ENCODE measurements at regions not wholly inside any gene's neighbourhood (a gene's known extent, or its start where the extent isn't known, plus 50 kb on each side); places are given as distances from the start of the nearest gene placed in this dataset.

DNA sequence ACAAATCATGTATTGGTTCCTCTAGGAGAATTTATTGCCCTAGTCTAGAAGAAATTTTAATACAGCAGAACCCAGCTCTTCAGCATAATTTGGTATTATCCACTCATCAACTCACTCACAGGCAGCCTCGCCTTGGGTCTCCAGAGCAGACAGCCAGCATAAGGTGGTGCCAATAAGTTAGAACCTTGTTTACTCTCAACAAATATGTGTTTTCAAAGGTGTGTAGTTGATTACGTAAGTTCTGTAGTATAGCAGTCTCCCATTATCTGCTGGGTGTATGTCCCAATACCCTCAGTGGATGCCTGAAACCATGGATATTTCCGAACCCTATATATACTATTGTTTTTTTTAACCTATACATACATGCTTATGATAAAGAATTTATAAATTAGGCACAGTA is 522.5 kb upstream of the LRRN3 start:
- ATAC-seq (no peak), DNase-seq (no peak), FAIRE-seq (no peak)
- H3K4me3 ChIP-seq = no peak overlapping the region
- TF ChIP-seq, protein P1, sequence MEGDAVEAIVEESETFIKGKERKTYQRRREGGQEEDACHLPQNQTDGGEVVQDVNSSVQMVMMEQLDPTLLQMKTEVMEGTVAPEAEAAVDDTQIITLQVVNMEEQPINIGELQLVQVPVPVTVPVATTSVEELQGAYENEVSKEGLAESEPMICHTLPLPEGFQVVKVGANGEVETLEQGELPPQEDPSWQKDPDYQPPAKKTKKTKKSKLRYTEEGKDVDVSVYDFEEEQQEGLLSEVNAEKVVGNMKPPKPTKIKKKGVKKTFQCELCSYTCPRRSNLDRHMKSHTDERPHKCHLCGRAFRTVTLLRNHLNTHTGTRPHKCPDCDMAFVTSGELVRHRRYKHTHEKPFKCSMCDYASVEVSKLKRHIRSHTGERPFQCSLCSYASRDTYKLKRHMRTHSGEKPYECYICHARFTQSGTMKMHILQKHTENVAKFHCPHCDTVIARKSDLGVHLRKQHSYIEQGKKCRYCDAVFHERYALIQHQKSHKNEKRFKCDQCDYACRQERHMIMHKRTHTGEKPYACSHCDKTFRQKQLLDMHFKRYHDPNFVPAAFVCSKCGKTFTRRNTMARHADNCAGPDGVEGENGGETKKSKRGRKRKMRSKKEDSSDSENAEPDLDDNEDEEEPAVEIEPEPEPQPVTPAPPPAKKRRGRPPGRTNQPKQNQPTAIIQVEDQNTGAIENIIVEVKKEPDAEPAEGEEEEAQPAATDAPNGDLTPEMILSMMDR (IDR thresholded peaks at IDR 0.05) = no peak
- H3K27me3 ChIP-seq = no peaks in the 10 kb centered on the region
- no peak overlapping the region for H3K27ac ChIP-seq
- intact Hi-C loops (cut with DNase I) = no loop called here
- H3K36me3 ChIP-seq = no peaks in the 10 kb centered on the region
- H3K4me1 ChIP-seq = no peaks in the 10 kb centered on the region
- H3K9me3 ChIP-seq = no peaks in the 10 kb centered on the region
- 65 to 66% methylated on average over 3 of the region's 3 CpGs for WGBS, 2 donors

DNA sequence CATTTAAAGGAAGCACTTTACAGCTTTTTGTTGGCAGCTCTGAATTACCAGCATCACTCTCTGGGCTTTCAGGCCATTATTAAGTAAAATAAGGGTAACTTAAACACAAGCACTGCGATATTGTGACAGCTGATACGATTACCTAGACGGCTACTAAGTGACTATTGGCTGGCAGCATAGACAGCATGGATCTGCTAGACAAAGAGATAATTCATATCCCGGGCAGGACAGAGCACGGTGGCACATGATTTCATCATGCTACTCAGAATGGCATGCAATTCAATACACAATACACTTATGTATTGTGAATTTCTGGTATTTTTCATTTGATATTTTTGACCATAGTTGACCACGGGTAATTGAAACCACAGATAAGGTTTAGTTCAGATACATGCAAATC is 522.0 kb upstream of the LRRN3 start:
- Histone ChIP-seq H3K9me3 (no peaks in the 10 kb centered on the region), H3K4me1 (no peaks in the 10 kb centered on the region), H3K27me3 (no peaks in the 10 kb centered on the region), H3K27ac (no peak overlapping the region), H3K36me3 (no peaks in the 10 kb centered on the region), H3K4me3 (no peak overlapping the region)
- no peak for FAIRE-seq
- intact Hi-C loops (cut with DNase I) = no loop called here
- no peak for DNase-seq
- TF ChIP-seq, protein P1 (IDR thresholded peaks at IDR 0.05) = no peak
- ATAC-seq = no peak
- WGBS, 2 donors = 36 to 46% methylated on average over 6 of the region's 6 CpGs

DNA sequence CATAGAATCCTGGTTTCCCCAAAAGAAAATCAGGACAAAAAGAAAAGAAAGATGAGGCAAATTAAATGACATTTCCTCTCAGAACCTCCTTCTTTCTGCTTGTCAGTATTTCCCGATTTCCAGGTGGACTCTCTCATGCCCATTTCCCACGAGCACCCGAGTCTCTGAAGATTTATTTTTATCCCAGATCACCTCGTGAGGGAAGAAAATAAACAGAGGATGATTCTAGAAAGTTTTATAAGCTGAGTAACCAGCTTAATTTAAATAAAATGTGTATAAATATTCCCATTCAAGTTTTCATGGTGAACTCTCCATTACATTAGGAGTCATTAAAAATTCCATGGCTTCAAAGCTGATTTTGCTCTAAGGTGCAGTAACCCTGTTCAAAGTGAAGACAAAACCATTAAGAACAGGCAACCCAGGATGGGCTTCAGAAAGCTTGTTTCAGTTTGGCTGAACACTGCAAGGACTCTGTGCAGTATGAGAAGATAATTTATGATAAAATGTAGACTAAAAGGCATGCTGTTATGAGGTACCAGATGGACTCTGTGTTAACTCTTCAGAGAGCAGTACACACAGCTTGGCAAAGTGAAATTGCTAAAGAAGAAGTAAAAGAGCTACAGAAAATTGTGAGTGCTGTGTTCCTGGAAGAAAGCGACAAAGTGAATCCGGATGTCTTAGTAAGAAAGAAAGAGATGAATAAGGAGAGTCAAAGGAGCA is 521.3 kb upstream of the LRRN3 start:
- WGBS, 2 donors = 59 to 63% methylated on average over 6 of the region's 6 CpGs
- FAIRE-seq = no peak
- intact Hi-C loops (cut with DNase I) = no loop called here

DNA sequence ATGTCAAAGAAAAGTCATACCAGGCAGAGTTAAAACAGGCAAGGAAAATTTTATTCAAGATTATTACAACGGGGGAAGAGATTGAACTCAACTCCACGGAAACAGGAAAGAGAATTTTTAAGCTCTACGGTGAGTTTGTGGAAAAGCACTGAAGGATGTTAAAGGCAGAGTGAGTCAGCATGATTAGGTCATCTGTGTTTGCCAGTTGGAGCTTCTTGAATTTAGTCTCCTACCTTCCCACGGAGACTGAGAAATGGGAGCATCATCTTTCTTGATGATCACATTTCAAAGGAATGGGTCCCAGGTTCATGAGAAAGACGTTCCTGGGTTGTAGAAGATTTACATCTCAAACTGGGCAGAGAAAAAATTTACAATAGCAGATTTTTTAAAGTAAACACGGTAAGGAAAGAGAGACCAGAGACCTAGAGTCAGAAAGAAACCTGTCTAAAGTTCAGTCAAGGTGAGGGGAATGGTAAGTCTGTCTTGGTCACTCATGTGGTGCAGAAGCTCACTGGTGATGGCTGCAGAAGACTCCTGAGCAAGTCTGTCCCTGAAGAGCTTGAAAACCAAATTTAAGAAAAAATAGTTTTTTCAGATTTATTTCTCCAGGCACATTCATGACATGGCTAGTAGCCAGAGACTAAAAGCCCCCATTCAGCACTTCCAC is 516.9 kb upstream of the LRRN3 start:
- TF ChIP-seq, protein P1 (IDR thresholded peaks at IDR 0.05) = no peak
- no peaks in the 10 kb centered on the region for H3K27me3 ChIP-seq
- no peaks in the 10 kb centered on the region for H3K4me1 ChIP-seq
- FAIRE-seq = no peak
- no peak for DNase-seq
- no peak overlapping the region for H3K27ac ChIP-seq
- no peak for ATAC-seq
- H3K9me3 ChIP-seq = no peaks in the 10 kb centered on the region
- WGBS, 2 donors = 73 to 83% methylated on average over 6 of the region's 6 CpGs
- no peak overlapping the region for H3K4me3 ChIP-seq
- H3K36me3 ChIP-seq = no peaks in the 10 kb centered on the region
- intact Hi-C loops (cut with DNase I) = no loop called here

More for the DNA sequence above, 521.3 kb upstream of the LRRN3 start:
- TF ChIP-seq, protein P1 (IDR thresholded peaks at IDR 0.05) = no peak
- Histone ChIP-seq H3K9me3 (no peaks in the 10 kb centered on the region), H3K4me1 (no peaks in the 10 kb centered on the region), H3K36me3 (no peaks in the 10 kb centered on the region), H3K27ac (no peak overlapping the region), H3K27me3 (no peaks in the 10 kb centered on the region), H3K4me3 (no peak overlapping the region)
- ATAC-seq = no peak
- no peak for DNase-seq

DNA sequence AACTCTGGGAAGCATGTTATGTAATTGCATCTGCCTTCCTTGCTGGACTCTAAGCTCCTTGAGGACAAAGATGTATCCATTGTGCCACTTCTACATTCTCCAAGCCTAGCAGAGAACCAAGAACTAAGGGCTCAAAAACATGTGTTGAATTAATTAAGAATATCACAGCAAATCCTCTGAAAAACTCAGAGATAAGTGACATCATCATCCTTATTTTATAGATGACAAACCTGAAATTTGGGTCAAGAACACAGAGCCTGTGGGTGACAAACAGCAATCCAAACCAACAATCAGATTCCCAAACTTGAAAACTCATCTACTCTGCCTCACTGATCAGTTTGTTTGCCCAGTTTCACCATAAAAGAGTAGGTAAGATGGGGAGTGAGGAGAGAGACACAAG is 503.6 kb upstream of the LRRN3 start:
- TF ChIP-seq, protein P1 (IDR thresholded peaks at IDR 0.05) = no peak
- Histone ChIP-seq H3K9me3 (no peaks in the 10 kb centered on the region), H3K27me3 (no peaks in the 10 kb centered on the region), H3K4me1 (no peaks in the 10 kb centered on the region), H3K36me3 (no peaks in the 10 kb centered on the region), H3K27ac (no peak overlapping the region), H3K4me3 (no peak overlapping the region)
- FAIRE-seq (no peak), DNase-seq (no peak), ATAC-seq (no peak)
- intact Hi-C loops (cut with DNase I) = no loop called here

All from pancreas (tissue), 10 donors.